MCF 10A (cell line): ENCODE measurements at regions not wholly inside any gene's neighbourhood (a gene's known extent, or its start where the extent isn't known, plus 50 kb on each side); places are given as distances from the start of the nearest gene placed in this dataset.
A peak's percentile ranks its signal among the peaks of the same experiment; 100 is the strongest.

Experiments used
- BruUV-seq: library from RNA; stranded (reverse); fragments of 400-500 nt; replicated peaks from 2 replicates; lab custom pipeline; 2021; lab: Mats Ljungman, UMichigan
- CTCF ChIA-PET: fragments of 300-600 bp; sonication (Branson Sonifier 250); formaldehyde crosslinking; extraction: SDS; loops from one replicate; lab custom pipeline; 2021; ENCODE audit warnings: antibody characterized with exemption, inconsistent platforms; lab: Yijun Ruan, JAX
- POLR2A ChIA-PET: fragments of 300-600, 350-650 bp; sonication (Branson Sonifier 250); formaldehyde crosslinking; extraction: SDS; loops from one replicate; lab custom pipeline; 2020; ENCODE audit warnings: antibody characterized with exemption, inconsistent platforms; lab: Yijun Ruan, JAX
- DNase-seq: peaks from one replicate; pipeline ENCODE4 v3.0.0-alpha.2; 2018; ENCODE audit not compliant: unreplicated experiment
- H3K27ac Mint-ChIP-seq: one replicate; pipeline ENCODE4 v1.8.0; 2022; ENCODE audit warnings: mild to moderate bottlenecking, low read depth, mixed read lengths; ENCODE audit not compliant: unreplicated experiment
- H3K27me3 Mint-ChIP-seq: one replicate; pipeline ENCODE4 v1.8.0; 2022; ENCODE audit warnings: mixed read lengths; ENCODE audit not compliant: insufficient read depth, unreplicated experiment
- H3K36me3 Mint-ChIP-seq: one replicate; pipeline ENCODE4 v1.8.0; 2022; ENCODE audit warnings: mild to moderate bottlenecking, moderate library complexity, mixed read lengths; ENCODE audit not compliant: insufficient read depth, unreplicated experiment
- H3K4me1 Mint-ChIP-seq: one replicate; pipeline ENCODE4 v1.8.0; 2022; ENCODE audit warnings: mixed read lengths; ENCODE audit not compliant: insufficient read depth, unreplicated experiment
- H3K4me3 Mint-ChIP-seq: one replicate; pipeline ENCODE4 v1.8.0; 2022; ENCODE audit warnings: mild to moderate bottlenecking, moderate library complexity, mixed read lengths; ENCODE audit not compliant: unreplicated experiment
- H3K9me3 Mint-ChIP-seq: one replicate; pipeline ENCODE4 v1.8.0; 2022; ENCODE audit warnings: mixed read lengths; ENCODE audit not compliant: unreplicated experiment
- CTCF ChIP-seq: fragments of 200-600 bp; IDR thresholded peaks from one replicate; pipeline ENCODE4 v1.8.0; 2022; ENCODE audit warnings: antibody characterized with exemption, mild to moderate bottlenecking; ENCODE audit not compliant: unreplicated experiment
- intact Hi-C: fragments of 100-400 bp; cut with micrococcal nuclease; formaldehyde crosslinking; loops from 2 replicates; pipeline ENCODE4 v1.14.1; 2022

DNA sequence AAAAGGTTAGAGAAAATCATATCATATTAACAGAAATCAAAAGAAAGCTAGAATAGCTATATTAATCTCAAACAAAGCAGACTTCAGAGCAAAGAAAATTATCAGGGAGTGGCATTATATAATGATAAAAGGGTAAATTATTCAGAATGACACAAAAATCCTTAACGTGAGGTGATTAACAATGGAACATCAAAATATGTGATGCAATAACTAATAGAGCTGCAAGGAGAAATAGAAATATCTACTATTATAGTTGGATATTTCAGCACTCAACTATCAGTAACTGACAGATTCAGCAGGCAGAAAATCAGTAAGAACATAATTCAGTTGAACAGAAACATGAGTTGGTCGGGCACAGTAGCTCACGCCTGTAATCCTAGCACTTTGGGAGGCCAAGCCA is 275.1 kb upstream of the FSIP2 start:
- intact Hi-C loops = no loop called here
- no peak for TF ChIP-seq CTCF
- Mint-ChIP-seq H3K27me3 (no peaks in the 10 kb centered on the region), H3K9me3 (no peaks in the 10 kb centered on the region), H3K27ac (no peak overlapping the region), H3K4me1 (no peaks in the 10 kb centered on the region), H3K36me3 (no peaks in the 10 kb centered on the region), H3K4me3 (no peak overlapping the region)
- ChIA-PET CTCF (no interaction called here), POLR2A (no interaction called here)
- no TSS peak for BruUV-seq
- no peak for DNase-seq

- H3K4me1 Mint-ChIP-seq = no peaks in the 10 kb centered on the region
- BruUV-seq = no TSS peak
- no peaks in the 10 kb centered on the region for H3K9me3 Mint-ChIP-seq
- TF ChIP-seq CTCF = no peak
- ChIA-PET CTCF (no interaction called here), POLR2A (interaction anchor here (0.7 kb wide), 1 partner anchor 30 kb away, joined by 4 read pairs; no protein-coding TSS in a partner anchor)
- no peak for DNase-seq
- peak overlapping the region; percentile 67 for H3K27ac Mint-ChIP-seq
- H3K4me3 Mint-ChIP-seq = no peak overlapping the region
- H3K27me3 Mint-ChIP-seq = no peaks in the 10 kb centered on the region
- no peaks in the 10 kb centered on the region for H3K36me3 Mint-ChIP-seq
- intact Hi-C loops = no loop called here
Observed at GRCh38 chr2:185466915-185467314, 271.7 kb upstream of the FSIP2 start.

DNA sequence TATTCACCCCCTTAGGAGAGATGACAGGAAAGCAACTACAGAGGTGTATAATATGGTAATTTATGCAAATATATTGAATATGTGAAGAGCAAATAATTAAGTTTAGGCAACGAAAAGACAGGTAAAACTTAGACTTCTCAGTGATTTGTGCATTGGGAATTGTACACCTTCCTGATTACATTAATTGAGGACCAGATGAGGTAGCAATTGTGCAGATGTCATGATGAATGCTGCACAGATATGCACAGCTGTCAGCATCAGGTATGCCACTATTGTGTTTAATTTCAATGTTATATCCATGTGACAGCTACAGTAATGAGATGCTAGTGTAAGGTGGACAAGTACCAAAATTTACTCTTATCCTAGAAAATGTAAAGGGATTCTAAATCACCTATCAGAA is 267.2 kb upstream of the FSIP2 start:
- POLR2A ChIA-PET = no interaction called here
- Mint-ChIP-seq H3K4me1 (no peaks in the 10 kb centered on the region), H3K9me3 (no peaks in the 10 kb centered on the region), H3K36me3 (no peaks in the 10 kb centered on the region), H3K4me3 (no peak overlapping the region), H3K27ac (no peak overlapping the region), H3K27me3 (no peaks in the 10 kb centered on the region)
- intact Hi-C loops = no loop called here
- no peak for TF ChIP-seq CTCF
- no peak for DNase-seq
- BruUV-seq = no TSS peak
- CTCF ChIA-PET = no interaction called here

DNA sequence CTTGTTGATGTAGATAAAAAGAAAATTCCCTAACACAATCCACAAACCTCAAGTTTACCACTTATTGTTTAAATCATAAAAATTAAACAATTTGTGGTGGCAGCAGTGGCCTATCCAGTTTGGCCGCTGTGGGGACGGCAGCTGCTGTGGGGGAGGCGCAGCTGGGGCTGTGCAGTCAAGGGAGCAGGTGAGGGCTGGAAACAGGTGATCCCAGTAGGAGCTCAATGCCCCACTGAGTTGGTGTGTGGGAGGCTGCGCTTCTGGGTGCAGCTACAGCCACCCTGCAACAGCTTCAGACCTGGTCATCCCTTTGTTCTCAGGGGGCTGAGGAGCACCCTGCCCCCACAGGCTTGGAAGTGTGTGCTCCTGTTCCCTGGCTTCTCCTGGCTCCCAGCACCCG is 266.0 kb upstream of the FSIP2 start:
- intact Hi-C loops = no loop called here
- H3K27ac Mint-ChIP-seq = no peak overlapping the region
- no peaks in the 10 kb centered on the region for H3K4me1 Mint-ChIP-seq
- H3K27me3 Mint-ChIP-seq = no peaks in the 10 kb centered on the region
- H3K4me3 Mint-ChIP-seq = no peak overlapping the region
- no peak for TF ChIP-seq CTCF
- ChIA-PET CTCF (interaction anchor here (0.8 kb wide), 1 partner anchor 13 kb away, joined by 3 read pairs; no protein-coding TSS in a partner anchor), POLR2A (no interaction called here)
- H3K36me3 Mint-ChIP-seq = no peaks in the 10 kb centered on the region
- H3K9me3 Mint-ChIP-seq = no peaks in the 10 kb centered on the region
- no peak for DNase-seq
- no TSS peak for BruUV-seq
